ENCODE measurements at regions not wholly inside any gene's neighbourhood (a gene's known extent, or its start where the extent isn't known, plus 50 kb on each side); places are given as distances from the start of the nearest gene placed in this dataset.

GRCh38 chr7:41113719-41114118, 589.2 kb downstream of the INHBA start:
- no peaks in the 10 kb centered on the region for H3K27me3 ChIP-seq
- no peaks in the 10 kb centered on the region for H3K4me1 ChIP-seq
- H3K9me3 ChIP-seq = no peaks in the 10 kb centered on the region
- DNase-seq (no peak), ATAC-seq (no peak)
- H3K27ac ChIP-seq = no peak overlapping the region
- intact Hi-C loops (cut with DNase I) = no loop called here
- H3K36me3 ChIP-seq = no peaks in the 10 kb centered on the region
- H3K4me3 ChIP-seq = no peak overlapping the region
- no peak for TF ChIP-seq CTCF (IDR thresholded peaks at IDR 0.05)

GRCh38 chr7:41110186-41110585, 592.7 kb downstream of the INHBA start:
- TF ChIP-seq CTCF (IDR thresholded peaks at IDR 0.05) = no peak
- Histone ChIP-seq H3K27ac (no peak overlapping the region), H3K27me3 (no peaks in the 10 kb centered on the region), H3K9me3 (no peaks in the 10 kb centered on the region), H3K4me1 (no peaks in the 10 kb centered on the region), H3K36me3 (no peaks in the 10 kb centered on the region), H3K4me3 (no peak overlapping the region)
- intact Hi-C loops (cut with DNase I) = no loop called here
- DNase-seq (no peak), ATAC-seq (no peak)

- Histone ChIP-seq H3K9me3 (no peaks in the 10 kb centered on the region), H3K4me3 (no peak overlapping the region), H3K27ac (no peak overlapping the region), H3K36me3 (no peaks in the 10 kb centered on the region), H3K4me1 (no peaks in the 10 kb centered on the region), H3K27me3 (no peaks in the 10 kb centered on the region)
- DNase-seq (no peak), ATAC-seq (no peak)
- no peak for TF ChIP-seq CTCF (IDR thresholded peaks at IDR 0.05)
- intact Hi-C loops (cut with DNase I) = no loop called here
Observed at GRCh38 chr7:41108821-41109220, 594.1 kb downstream of the INHBA start.

GRCh38 chr7:41107938-41108448, 594.9 kb downstream of the INHBA start:
- no peaks in the 10 kb centered on the region for H3K36me3 ChIP-seq
- H3K9me3 ChIP-seq = no peaks in the 10 kb centered on the region
- H3K27ac ChIP-seq = no peak overlapping the region
- H3K27me3 ChIP-seq = no peaks in the 10 kb centered on the region
- H3K4me1 ChIP-seq = no peaks in the 10 kb centered on the region
- intact Hi-C loops (cut with DNase I) = no loop called here
- no peak for ATAC-seq
- no peak for DNase-seq
- no peak for TF ChIP-seq CTCF (IDR thresholded peaks at IDR 0.05)
- no peak overlapping the region for H3K4me3 ChIP-seq

- Histone ChIP-seq H3K4me3 (no peak overlapping the region), H3K9me3 (no peaks in the 10 kb centered on the region), H3K4me1 (no peaks in the 10 kb centered on the region), H3K36me3 (no peaks in the 10 kb centered on the region), H3K27ac (no peak overlapping the region), H3K27me3 (no peaks in the 10 kb centered on the region)
- no peak for TF ChIP-seq CTCF (IDR thresholded peaks at IDR 0.05)
- DNase-seq = no peak
- intact Hi-C loops (cut with DNase I) = no loop called here
- no peak for ATAC-seq
Observed at GRCh38 chr7:41107330-41107937, 595.5 kb downstream of the INHBA start.

GRCh38 chr7:41104631-41105030, 598.3 kb downstream of the INHBA start:
- no peak overlapping the region for H3K4me3 ChIP-seq
- intact Hi-C loops (cut with DNase I) = no loop called here
- TF ChIP-seq CTCF (IDR thresholded peaks at IDR 0.05) = no peak
- ATAC-seq (no peak), DNase-seq (no peak)
- no peaks in the 10 kb centered on the region for H3K36me3 ChIP-seq
- no peak overlapping the region for H3K27ac ChIP-seq
- H3K27me3 ChIP-seq = no peaks in the 10 kb centered on the region
- H3K4me1 ChIP-seq = no peaks in the 10 kb centered on the region
- H3K9me3 ChIP-seq = no peaks in the 10 kb centered on the region
